ENCODE measurements at regions not wholly inside any gene's neighbourhood (a gene's known extent, or its start where the extent isn't known, plus 50 kb on each side); places are given as distances from the start of the nearest gene placed in this dataset.

- intact Hi-C loops (cut with DNase I, micrococcal nuclease), result no loop called here
- no peak for TF ChIP-seq CTCF (IDR thresholded peaks at IDR 0.05)
- no peak for DNase-seq
- H3K9me3 Mint-ChIP-seq, result peaks cover 11% of the 10 kb centered on the region
- no peak for ATAC-seq (ENCODE audit: poor library complexity)
- no peaks in the 10 kb centered on the region for H3K4me1 Mint-ChIP-seq (ENCODE audit: low read depth)
- no peak overlapping the region for H3K4me3 Mint-ChIP-seq
- no peak overlapping the region for H3K27ac ChIP-seq (ENCODE audit: low read depth in 1 of 2, low read length in 2 of 2)
- no peaks in the 10 kb centered on the region for H3K9me3 ChIP-seq (ENCODE audit: control insufficient read depth in 1 of 2, insufficient read depth in 1 of 2, low read length in 2 of 2)
- H3K27me3 Mint-ChIP-seq, result no peaks in the 10 kb centered on the region
- CTCF ChIA-PET, result no interaction called here
- H3K27me3 ChIP-seq (ENCODE audit: control insufficient read depth in 1 of 2, insufficient read depth in 2 of 2, low read length in 2 of 2), result no peaks in the 10 kb centered on the region
- no peaks in the 10 kb centered on the region for H3K36me3 Mint-ChIP-seq (ENCODE audit: low read depth)
- H3K4me3 ChIP-seq (ENCODE audit: low read length), result no peak overlapping the region
- no peak overlapping the region for H3K27ac Mint-ChIP-seq
- H3K36me3 ChIP-seq (ENCODE audit: insufficient read depth, low read length), result no peaks in the 10 kb centered on the region
- no peaks in the 10 kb centered on the region for H3K4me1 ChIP-seq (ENCODE audit: insufficient read depth, low read length)
- POLR2A ChIA-PET, result no interaction called here
These were observed 2521.4 kb downstream of the ARAP2 start for GRCh38 chr4:33722800-33723516.

GRCh38 chr4:33724685-33725084 is 2519.6 kb downstream of the ARAP2 start:
- no peaks in the 10 kb centered on the region for H3K27me3 ChIP-seq (ENCODE audit: control insufficient read depth in 1 of 2, insufficient read depth in 2 of 2, low read length in 2 of 2)
- Mint-ChIP-seq H3K9me3 (peaks cover 11% of the 10 kb centered on the region), H3K36me3 (ENCODE audit: low read depth) (no peaks in the 10 kb centered on the region), H3K27ac (no peak overlapping the region), H3K4me1 (ENCODE audit: low read depth) (no peaks in the 10 kb centered on the region), H3K4me3 (no peak overlapping the region), H3K27me3 (no peaks in the 10 kb centered on the region)
- TF ChIP-seq CTCF (IDR thresholded peaks at IDR 0.05), result no peak
- no peak for ATAC-seq (ENCODE audit: poor library complexity)
- intact Hi-C loops (cut with DNase I, micrococcal nuclease), result no loop called here
- no peaks in the 10 kb centered on the region for H3K9me3 ChIP-seq (ENCODE audit: control insufficient read depth in 1 of 2, insufficient read depth in 1 of 2, low read length in 2 of 2)
- no peaks in the 10 kb centered on the region for H3K36me3 ChIP-seq (ENCODE audit: insufficient read depth, low read length)
- POLR2A ChIA-PET, result no interaction called here
- DNase-seq, result no peak
- no peak overlapping the region for H3K4me3 ChIP-seq (ENCODE audit: low read length)
- no peaks in the 10 kb centered on the region for H3K4me1 ChIP-seq (ENCODE audit: insufficient read depth, low read length)
- no peak overlapping the region for H3K27ac ChIP-seq (ENCODE audit: low read depth in 1 of 2, low read length in 2 of 2)
- CTCF ChIA-PET, result no interaction called here

- CTCF ChIA-PET, result no interaction called here
- H3K4me3 ChIP-seq (ENCODE audit: low read length), result no peak overlapping the region
- H3K27ac Mint-ChIP-seq, result no peak overlapping the region
- no peak overlapping the region for H3K27ac ChIP-seq (ENCODE audit: low read depth in 1 of 2, low read length in 2 of 2)
- no peaks in the 10 kb centered on the region for H3K4me1 ChIP-seq (ENCODE audit: insufficient read depth, low read length)
- POLR2A ChIA-PET, result no interaction called here
- H3K9me3 ChIP-seq (ENCODE audit: control insufficient read depth in 1 of 2, insufficient read depth in 1 of 2, low read length in 2 of 2), result no peaks in the 10 kb centered on the region
- no peaks in the 10 kb centered on the region for H3K27me3 Mint-ChIP-seq
- intact Hi-C loops (cut with DNase I, micrococcal nuclease), result no loop called here
- no peak for DNase-seq
- H3K4me3 Mint-ChIP-seq, result no peak overlapping the region
- no peaks in the 10 kb centered on the region for H3K36me3 ChIP-seq (ENCODE audit: insufficient read depth, low read length)
- H3K9me3 Mint-ChIP-seq, result peaks cover 13% of the 10 kb centered on the region
- no peak for TF ChIP-seq CTCF (IDR thresholded peaks at IDR 0.05)
- H3K36me3 Mint-ChIP-seq (ENCODE audit: low read depth), result no peaks in the 10 kb centered on the region
- H3K4me1 Mint-ChIP-seq (ENCODE audit: low read depth), result no peaks in the 10 kb centered on the region
- ATAC-seq (ENCODE audit: poor library complexity), result no peak
- no peaks in the 10 kb centered on the region for H3K27me3 ChIP-seq (ENCODE audit: control insufficient read depth in 1 of 2, insufficient read depth in 2 of 2, low read length in 2 of 2)
These were observed 2518.5 kb downstream of the ARAP2 start for GRCh38 chr4:33725861-33726260.
